Osteocyte (in vitro differentiated cells): ENCODE measurements at regions not wholly inside any gene's neighbourhood (a gene's known extent, or its start where the extent isn't known, plus 50 kb on each side); places are given as distances from the start of the nearest gene placed in this dataset.
"Not testable (repeated sequence)": the region's sequence is repeated elsewhere in the genome, so short reads cannot be mapped to it uniquely, and the experiment has no call there.

ENCODE experiments used
- DNase-seq: peaks from one replicate; pipeline ENCODE4 v3.0.0; 2021; ENCODE audit warnings: mixed read lengths; ENCODE audit not compliant: unreplicated experiment; ENCODE audit errors: extremely low spot score
- H3K27ac Mint-ChIP-seq: one replicate; pipeline ENCODE4 v1.8.0; 2021; ENCODE audit warnings: mild to moderate bottlenecking, mixed read lengths; ENCODE audit not compliant: unreplicated experiment
- H3K27me3 Mint-ChIP-seq: one replicate; pipeline ENCODE4 v1.8.0; 2021; ENCODE audit warnings: mixed read lengths; ENCODE audit not compliant: unreplicated experiment
- H3K36me3 Mint-ChIP-seq: one replicate; pipeline ENCODE4 v1.8.0; 2021; ENCODE audit warnings: mixed read lengths; ENCODE audit not compliant: unreplicated experiment
- H3K4me1 Mint-ChIP-seq: one replicate; pipeline ENCODE4 v1.8.0; 2021; ENCODE audit warnings: mixed read lengths; ENCODE audit not compliant: unreplicated experiment
- H3K4me3 Mint-ChIP-seq: one replicate; pipeline ENCODE4 v1.8.0; 2021; ENCODE audit warnings: mild to moderate bottlenecking, moderate library complexity, mixed read lengths; ENCODE audit not compliant: unreplicated experiment
- H3K9me3 Mint-ChIP-seq: one replicate; pipeline ENCODE4 v1.8.0; 2021; ENCODE audit warnings: mixed read lengths; ENCODE audit not compliant: unreplicated experiment
- TF ChIP-seq, protein P1 (sequence below): fragments of 200-600 bp; sonication (generic); IDR thresholded peaks from 2 replicates; pipeline ENCODE4 v1.5.0; 2021; ENCODE audit warnings: antibody characterized with exemption, mild to moderate bottlenecking, moderate library complexity

DNA sequence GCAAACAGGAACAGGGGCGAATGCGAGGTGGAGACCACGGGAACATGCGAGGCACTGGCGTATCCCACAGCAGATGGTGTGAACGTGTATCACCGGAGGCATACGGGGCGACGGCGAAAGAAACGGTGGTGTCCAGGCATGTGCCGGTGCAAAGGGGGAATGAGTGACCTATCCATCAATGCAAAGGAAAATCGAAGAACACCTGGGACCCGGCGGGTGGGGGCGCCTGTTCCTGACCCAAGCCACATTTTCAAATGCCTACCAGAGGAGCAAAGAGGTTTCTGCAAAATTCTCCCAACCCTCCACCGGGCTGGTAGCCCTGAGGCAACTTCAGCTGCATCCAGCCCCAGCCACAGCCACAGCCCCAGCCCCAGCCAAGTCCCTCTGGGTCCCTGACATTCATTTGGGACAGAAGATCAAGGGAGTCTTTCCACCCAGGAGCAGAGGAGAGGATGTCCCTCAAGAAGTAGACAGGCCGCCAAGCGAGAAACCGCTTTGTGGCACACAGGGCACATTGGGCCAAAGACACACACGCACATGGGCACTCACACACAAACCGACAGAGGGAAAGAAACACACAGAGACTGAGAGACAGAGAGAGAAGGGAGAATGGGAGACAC lies 164.0 kb upstream of the ZNF337 start:
- Mint-ChIP-seq H3K4me1 (peaks cover 23% of the 10 kb centered on the region), H3K27me3 (peaks cover 4% of the 10 kb centered on the region), H3K9me3 (no peaks in the 10 kb centered on the region), H3K4me3 (peak overlapping the region; percentile 76), H3K36me3 (no peaks in the 10 kb centered on the region), H3K27ac (no peak overlapping the region)
- TF ChIP-seq, protein P1, sequence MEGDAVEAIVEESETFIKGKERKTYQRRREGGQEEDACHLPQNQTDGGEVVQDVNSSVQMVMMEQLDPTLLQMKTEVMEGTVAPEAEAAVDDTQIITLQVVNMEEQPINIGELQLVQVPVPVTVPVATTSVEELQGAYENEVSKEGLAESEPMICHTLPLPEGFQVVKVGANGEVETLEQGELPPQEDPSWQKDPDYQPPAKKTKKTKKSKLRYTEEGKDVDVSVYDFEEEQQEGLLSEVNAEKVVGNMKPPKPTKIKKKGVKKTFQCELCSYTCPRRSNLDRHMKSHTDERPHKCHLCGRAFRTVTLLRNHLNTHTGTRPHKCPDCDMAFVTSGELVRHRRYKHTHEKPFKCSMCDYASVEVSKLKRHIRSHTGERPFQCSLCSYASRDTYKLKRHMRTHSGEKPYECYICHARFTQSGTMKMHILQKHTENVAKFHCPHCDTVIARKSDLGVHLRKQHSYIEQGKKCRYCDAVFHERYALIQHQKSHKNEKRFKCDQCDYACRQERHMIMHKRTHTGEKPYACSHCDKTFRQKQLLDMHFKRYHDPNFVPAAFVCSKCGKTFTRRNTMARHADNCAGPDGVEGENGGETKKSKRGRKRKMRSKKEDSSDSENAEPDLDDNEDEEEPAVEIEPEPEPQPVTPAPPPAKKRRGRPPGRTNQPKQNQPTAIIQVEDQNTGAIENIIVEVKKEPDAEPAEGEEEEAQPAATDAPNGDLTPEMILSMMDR = no peak
- peak; percentile 74 for DNase-seq

GRCh38 chr20:25859649-25860530 lies 163.2 kb upstream of the ZNF337 start:
- Mint-ChIP-seq H3K4me1 (peaks cover 23% of the 10 kb centered on the region), H3K27ac (no peak overlapping the region), H3K9me3 (no peaks in the 10 kb centered on the region), H3K36me3 (no peaks in the 10 kb centered on the region), H3K4me3 (no peak overlapping the region), H3K27me3 (peaks cover 4% of the 10 kb centered on the region)
- peak; percentile 85 for DNase-seq
- TF ChIP-seq, protein P1 = no peak

DNA sequence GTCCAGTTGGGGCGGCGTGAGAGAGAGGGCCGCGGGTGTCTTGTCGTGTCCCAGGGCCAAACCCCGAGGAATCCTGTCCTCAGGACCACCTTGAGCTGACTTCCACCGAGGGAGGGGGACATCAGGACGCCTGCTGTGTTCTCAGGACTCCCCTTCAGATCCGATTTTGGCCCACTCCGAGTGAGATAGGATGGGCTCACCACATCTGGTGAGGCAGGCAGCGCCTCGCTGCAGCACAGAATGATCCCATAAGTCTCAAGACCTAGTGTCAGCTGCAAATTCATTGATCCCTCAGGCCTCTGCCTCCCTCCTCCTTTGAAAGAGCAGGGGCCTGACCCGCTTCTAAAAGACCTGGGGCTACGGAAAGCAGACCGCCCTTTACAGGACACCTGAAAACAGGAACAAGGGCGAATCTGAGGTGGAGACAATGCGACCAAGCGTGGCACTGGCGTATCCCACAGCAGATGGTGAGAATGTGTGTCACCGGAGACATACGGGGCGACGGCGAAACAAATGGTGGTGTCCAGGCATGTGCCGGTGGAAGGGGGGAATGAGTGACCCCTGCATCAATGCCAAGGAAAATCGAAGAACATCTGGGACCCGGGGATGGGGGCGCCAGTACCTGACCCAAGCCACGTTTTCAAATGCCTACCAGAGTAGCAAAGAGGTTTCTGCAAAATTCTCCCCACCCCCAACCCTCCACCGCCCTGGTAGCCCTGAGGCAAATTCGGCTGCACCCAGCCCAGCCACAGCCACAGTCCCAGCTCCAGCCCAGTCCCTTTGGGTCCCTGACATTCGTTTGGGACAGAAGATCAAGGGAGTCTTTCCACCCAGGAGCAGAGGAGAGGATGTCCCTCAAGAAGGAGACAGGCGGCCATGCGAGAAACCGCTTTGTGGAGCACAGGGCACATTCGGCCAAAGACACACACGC lies 162.1 kb upstream of the ZNF337 start:
- Mint-ChIP-seq H3K27me3 (no peaks in the 10 kb centered on the region), H3K4me3 (no peak overlapping the region), H3K9me3 (no peaks in the 10 kb centered on the region), H3K36me3 (no peaks in the 10 kb centered on the region), H3K4me1 (peaks cover 23% of the 10 kb centered on the region), H3K27ac (no peak overlapping the region)
- TF ChIP-seq, protein P1 = no peak
- DNase-seq = peak; percentile 65

- not testable (repeated sequence) for H3K27me3 Mint-ChIP-seq, H3K27ac Mint-ChIP-seq, H3K9me3 Mint-ChIP-seq, H3K36me3 Mint-ChIP-seq, H3K4me3 Mint-ChIP-seq
- H3K4me1 Mint-ChIP-seq = peaks cover 11% of the 10 kb centered on the region
- DNase-seq = peak; percentile 73
Observed at GRCh38 chr20:25857091-25857788, 160.6 kb upstream of the ZNF337 start.

GRCh38 chr20:25856256-25856884 lies 159.7 kb upstream of the ZNF337 start:
- Mint-ChIP-seq H3K4me1 (peaks cover 3% of the 10 kb centered on the region), H3K4me3 (no peak overlapping the region), H3K27me3 (no peaks in the 10 kb centered on the region), H3K27ac (no peak overlapping the region), H3K36me3 (no peaks in the 10 kb centered on the region), H3K9me3 (no peaks in the 10 kb centered on the region)
- TF ChIP-seq, protein P1 = no peak
- DNase-seq = peak; percentile 67

DNA sequence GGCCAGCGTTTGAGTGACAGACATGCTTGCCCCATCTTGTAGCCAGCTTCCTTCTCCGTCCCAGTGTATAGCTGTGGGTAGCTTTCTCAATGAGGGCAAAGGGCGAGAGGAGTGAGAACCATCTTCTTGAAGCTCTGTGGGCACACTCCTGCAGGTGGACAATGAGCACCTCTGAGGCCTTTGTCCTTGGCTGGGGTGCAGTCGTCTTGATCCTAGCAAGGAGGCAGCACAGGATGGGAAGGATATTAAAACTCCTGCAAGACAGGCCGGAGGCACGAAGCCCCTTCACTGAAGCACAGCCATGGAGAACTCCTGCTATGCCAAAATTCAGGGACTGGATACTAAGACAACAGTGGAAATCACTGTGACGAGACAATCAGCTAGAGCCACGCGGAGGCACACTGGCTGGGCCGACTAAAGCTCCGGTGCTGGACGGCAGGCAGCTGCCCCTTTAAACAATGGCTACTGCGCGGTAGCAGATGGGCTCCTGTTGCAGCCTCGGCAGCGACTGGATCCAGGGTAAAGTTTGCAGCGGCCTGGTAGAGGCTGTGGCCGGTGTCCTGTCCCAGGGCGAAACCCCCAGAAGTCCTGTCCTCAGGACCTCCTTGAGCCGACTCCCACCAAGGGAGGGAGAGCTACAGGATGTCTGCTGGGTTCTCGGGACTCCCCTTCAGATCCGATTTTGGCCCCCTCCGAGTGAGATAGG lies 159.0 kb upstream of the ZNF337 start:
- not testable (repeated sequence) for H3K27me3 Mint-ChIP-seq, H3K4me3 Mint-ChIP-seq, H3K36me3 Mint-ChIP-seq, H3K4me1 Mint-ChIP-seq, H3K9me3 Mint-ChIP-seq, H3K27ac Mint-ChIP-seq
- DNase-seq = peak; percentile 80

DNA sequence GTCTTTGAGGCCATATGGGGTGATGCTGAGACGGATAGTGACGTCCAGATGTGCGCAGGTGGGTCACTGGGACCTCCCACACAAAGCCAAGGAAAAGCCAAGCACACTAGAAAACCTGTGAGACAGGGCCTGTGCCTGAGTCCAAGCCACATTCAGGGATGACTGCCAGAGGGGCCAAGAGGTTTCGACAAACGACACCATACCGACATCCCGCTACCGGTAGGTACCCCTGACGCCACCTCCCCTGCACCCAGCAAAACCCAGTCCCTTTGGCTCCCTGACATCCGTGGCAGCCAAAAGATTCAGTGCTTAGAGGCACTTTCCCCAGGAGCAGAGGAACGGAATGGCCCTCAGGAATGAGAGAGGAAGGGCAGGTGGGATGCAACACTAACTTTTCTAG lies 158.0 kb upstream of the ZNF337 start:
- H3K9me3 Mint-ChIP-seq, H3K4me3 Mint-ChIP-seq, H3K36me3 Mint-ChIP-seq, H3K4me1 Mint-ChIP-seq, H3K27ac Mint-ChIP-seq, H3K27me3 Mint-ChIP-seq: not testable (repeated sequence)
- peak; percentile 53 for DNase-seq
